ENCODE measurements at regions not wholly inside any gene's neighbourhood (a gene's known extent, or its start where the extent isn't known, plus 50 kb on each side); places are given as distances from the start of the nearest gene placed in this dataset.

DNA sequence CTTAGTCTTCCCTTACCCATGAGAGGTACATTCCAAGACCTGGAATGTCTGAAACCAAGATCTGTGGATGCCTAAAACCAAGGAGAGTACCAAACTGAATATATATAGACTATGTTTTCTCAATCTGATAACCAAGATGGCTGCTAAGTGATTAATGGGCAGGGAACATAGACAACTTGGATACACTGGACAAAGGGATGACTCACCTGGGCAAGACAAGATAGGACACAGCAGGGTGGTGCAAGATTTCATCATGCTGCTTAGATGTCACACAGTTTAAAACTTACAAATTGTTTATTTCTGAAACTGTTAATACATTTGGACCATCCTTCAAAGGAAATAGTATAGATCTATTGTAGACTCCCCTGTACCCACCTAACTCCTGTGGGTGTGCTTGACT lies 130.9 kb downstream of the HTR1A start:
- Histone ChIP-seq H3K9ac (no peak overlapping the region), H3K36me3 (no peaks in the 10 kb centered on the region), H4K20me1 (ENCODE audit: low read depth) (no peaks in the 10 kb centered on the region), H3K9me3 (ENCODE audit: low read depth) (no peaks in the 10 kb centered on the region), H3K4me1 (no peaks in the 10 kb centered on the region), H3K27ac (no peak overlapping the region), H3K4me2 (no peak overlapping the region), H3K79me2 (ENCODE audit: low read depth) (no peaks in the 10 kb centered on the region), H2AFZ (replicated peaks) (no peak overlapping the region), H3F3A (ENCODE audit: low read depth) (no peaks in the 10 kb centered on the region), H3K27me3 (no peaks in the 10 kb centered on the region), H3K4me3 (no peak overlapping the region)
- Mint-ChIP-seq H3K27ac (no peak overlapping the region), H3K4me1 (no peaks in the 10 kb centered on the region), H3K4me3 (no peak overlapping the region), H3K36me3 (no peaks in the 10 kb centered on the region), H3K27me3 (ENCODE audit: insufficient read depth, low read depth) (no peaks in the 10 kb centered on the region), H3K9me3 (no peaks in the 10 kb centered on the region)
- TF ChIP-seq EZH2 (IDR thresholded peaks at IDR 0.05) = no peak
- no peak for TF ChIP-seq EZH2phosphoT487 (IDR thresholded peaks at IDR 0.05)
- no peak for TF ChIP-seq CTCF (IDR thresholded peaks at IDR 0.05)
- no peak for DNase-seq (ENCODE audit: low spot score)

DNA sequence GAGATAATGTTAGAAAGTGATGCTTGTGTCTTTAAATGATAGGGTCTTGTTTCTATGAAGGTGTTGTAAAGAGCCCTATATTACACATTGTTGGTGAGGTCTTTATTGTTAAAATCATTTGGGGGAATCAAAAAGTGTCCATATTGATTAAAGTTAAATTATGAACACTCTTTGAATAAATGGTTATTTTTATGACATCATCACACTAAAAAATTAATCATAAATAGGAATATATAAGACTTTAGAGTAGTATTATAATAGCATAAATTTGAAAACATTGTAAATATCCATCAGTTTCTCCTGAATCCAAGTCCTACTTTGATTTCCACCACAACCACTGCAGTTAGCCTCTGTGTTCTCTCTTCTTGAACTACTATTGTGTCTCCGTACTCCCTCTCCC lies 136.3 kb downstream of the HTR1A start:
- no peaks in the 10 kb centered on the region for H3K4me1 Mint-ChIP-seq
- no peaks in the 10 kb centered on the region for H3K79me2 ChIP-seq (ENCODE audit: low read depth)
- no peaks in the 10 kb centered on the region for H3K4me1 ChIP-seq
- H3K4me2 ChIP-seq = no peak overlapping the region
- H3K36me3 ChIP-seq = no peaks in the 10 kb centered on the region
- no peak overlapping the region for H2AFZ ChIP-seq (replicated peaks)
- H3K9me3 ChIP-seq (ENCODE audit: low read depth) = no peaks in the 10 kb centered on the region
- TF ChIP-seq EZH2phosphoT487 (IDR thresholded peaks at IDR 0.05) (no peak), EZH2 (IDR thresholded peaks at IDR 0.05) (no peak), CTCF (IDR thresholded peaks at IDR 0.05) (no peak)
- H4K20me1 ChIP-seq (ENCODE audit: low read depth) = no peaks in the 10 kb centered on the region
- H3K36me3 Mint-ChIP-seq = no peaks in the 10 kb centered on the region
- no peaks in the 10 kb centered on the region for H3F3A ChIP-seq (ENCODE audit: low read depth)
- no peaks in the 10 kb centered on the region for H3K27me3 ChIP-seq
- no peaks in the 10 kb centered on the region for H3K9me3 Mint-ChIP-seq
- DNase-seq (ENCODE audit: low spot score) = no peak
- H3K27ac ChIP-seq = no peak overlapping the region
- H3K27ac Mint-ChIP-seq = no peak overlapping the region
- H3K4me3 ChIP-seq = no peak overlapping the region
- H3K9ac ChIP-seq = no peak overlapping the region
- H3K27me3 Mint-ChIP-seq (ENCODE audit: insufficient read depth, low read depth) = no peaks in the 10 kb centered on the region
- no peak overlapping the region for H3K4me3 Mint-ChIP-seq

DNA sequence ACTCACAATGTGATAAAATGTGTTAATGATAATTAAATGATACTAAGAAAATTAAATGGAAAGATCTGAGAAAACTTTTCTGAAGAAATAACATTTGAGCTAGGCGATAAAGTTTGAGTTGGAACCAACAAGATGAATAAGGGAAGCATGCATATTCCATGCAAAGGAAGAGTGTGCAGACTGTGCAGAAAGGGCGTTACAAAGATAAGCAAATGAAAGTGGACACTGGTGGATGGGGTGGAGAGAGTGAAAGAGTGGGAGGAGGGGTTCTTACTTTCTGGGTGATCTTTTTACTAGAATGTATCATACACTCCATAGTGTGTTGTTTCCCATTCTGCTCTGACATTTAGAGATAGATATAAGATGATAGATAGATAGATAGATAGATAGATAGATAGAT lies 138.7 kb downstream of the HTR1A start:
- H3K27me3 ChIP-seq = no peaks in the 10 kb centered on the region

More for the DNA sequence above, 138.7 kb downstream of the HTR1A start:
- no peak overlapping the region for H3K4me2 ChIP-seq
- H3K79me2 ChIP-seq (ENCODE audit: low read depth) = no peaks in the 10 kb centered on the region
- Mint-ChIP-seq H3K36me3 (no peaks in the 10 kb centered on the region), H3K27me3 (ENCODE audit: insufficient read depth, low read depth) (no peaks in the 10 kb centered on the region), H3K4me1 (no peaks in the 10 kb centered on the region), H3K4me3 (no peak overlapping the region), H3K27ac (no peak overlapping the region), H3K9me3 (no peaks in the 10 kb centered on the region)
- no peak overlapping the region for H3K4me3 ChIP-seq
- no peaks in the 10 kb centered on the region for H4K20me1 ChIP-seq (ENCODE audit: low read depth)
- H3K27ac ChIP-seq = no peak overlapping the region
- TF ChIP-seq EZH2 (IDR thresholded peaks at IDR 0.05) (no peak), EZH2phosphoT487 (IDR thresholded peaks at IDR 0.05) (no peak), CTCF (IDR thresholded peaks at IDR 0.05) (no peak)
- DNase-seq (ENCODE audit: low spot score) = no peak
- no peak overlapping the region for H2AFZ ChIP-seq (replicated peaks)
- H3K36me3 ChIP-seq = no peaks in the 10 kb centered on the region
- no peaks in the 10 kb centered on the region for H3F3A ChIP-seq (ENCODE audit: low read depth)
- H3K9ac ChIP-seq = no peak overlapping the region
- H3K9me3 ChIP-seq (ENCODE audit: low read depth) = no peaks in the 10 kb centered on the region
- no peaks in the 10 kb centered on the region for H3K4me1 ChIP-seq
